Upper lobe of right lung (tissue), 1 donor: ENCODE measurements at regions not wholly inside any gene's neighbourhood (a gene's known extent, or its start where the extent isn't known, plus 50 kb on each side); places are given as distances from the start of the nearest gene placed in this dataset.

Experiments
- ATAC-seq: fragments of 200-7000 bp; cut with Tn5 transposase; one replicate; pipeline ENCODE4 v1.9.1; 2020; ENCODE audit warnings: mild to moderate bottlenecking, moderate library complexity
- DNase-seq: peaks from one replicate; pipeline ENCODE4 v3.0.0-alpha.2; 2020
- H3K27ac ChIP-seq: fragments of 200-600 bp; one replicate; pipeline ENCODE4 v1.8.0; 2022
- H3K27me3 ChIP-seq: fragments of 200-600 bp; one replicate; pipeline ENCODE4 v1.8.0; 2022; ENCODE audit warnings: mild to moderate bottlenecking
- H3K36me3 ChIP-seq: fragments of 200-600 bp; one replicate; pipeline ENCODE4 v1.8.0; 2022
- H3K4me1 ChIP-seq: fragments of 200-600 bp; one replicate; pipeline ENCODE4 v1.8.0; 2022
- H3K4me3 ChIP-seq: fragments of 200-600 bp; one replicate; pipeline ENCODE4 v1.8.0; 2022; ENCODE audit warnings: mild to moderate bottlenecking
- H3K9me3 ChIP-seq: fragments of 200-600 bp; one replicate; pipeline ENCODE4 v1.8.0; 2022
- intact Hi-C: fragments of 100-400 bp; cut with DNase I; formaldehyde crosslinking; loops from one replicate; pipeline ENCODE4 v1.11.0; 2022
- TF ChIP-seq, protein P1 (sequence below): fragments of 200-600 bp; IDR thresholded peaks from one replicate; pipeline ENCODE4 v1.8.0; 2022; ENCODE audit warnings: antibody characterized with exemption
- donor health status: DM: no; HTN: yes; CAD: no; lungs with severe emphysema.

GRCh38 chr22:47375621-47376321 is 613.3 kb downstream of the TBC1D22A start:
- TF ChIP-seq, protein P1, sequence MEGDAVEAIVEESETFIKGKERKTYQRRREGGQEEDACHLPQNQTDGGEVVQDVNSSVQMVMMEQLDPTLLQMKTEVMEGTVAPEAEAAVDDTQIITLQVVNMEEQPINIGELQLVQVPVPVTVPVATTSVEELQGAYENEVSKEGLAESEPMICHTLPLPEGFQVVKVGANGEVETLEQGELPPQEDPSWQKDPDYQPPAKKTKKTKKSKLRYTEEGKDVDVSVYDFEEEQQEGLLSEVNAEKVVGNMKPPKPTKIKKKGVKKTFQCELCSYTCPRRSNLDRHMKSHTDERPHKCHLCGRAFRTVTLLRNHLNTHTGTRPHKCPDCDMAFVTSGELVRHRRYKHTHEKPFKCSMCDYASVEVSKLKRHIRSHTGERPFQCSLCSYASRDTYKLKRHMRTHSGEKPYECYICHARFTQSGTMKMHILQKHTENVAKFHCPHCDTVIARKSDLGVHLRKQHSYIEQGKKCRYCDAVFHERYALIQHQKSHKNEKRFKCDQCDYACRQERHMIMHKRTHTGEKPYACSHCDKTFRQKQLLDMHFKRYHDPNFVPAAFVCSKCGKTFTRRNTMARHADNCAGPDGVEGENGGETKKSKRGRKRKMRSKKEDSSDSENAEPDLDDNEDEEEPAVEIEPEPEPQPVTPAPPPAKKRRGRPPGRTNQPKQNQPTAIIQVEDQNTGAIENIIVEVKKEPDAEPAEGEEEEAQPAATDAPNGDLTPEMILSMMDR = no peak
- intact Hi-C loops = no loop called here
- ATAC-seq (no peak), DNase-seq (peak; percentile 44)
- no peaks in the 10 kb centered on the region for H3K9me3 ChIP-seq
- no peaks in the 10 kb centered on the region for H3K4me1 ChIP-seq
- no peaks in the 10 kb centered on the region for H3K36me3 ChIP-seq
- H3K4me3 ChIP-seq = no peak overlapping the region
- no peak overlapping the region for H3K27ac ChIP-seq
- H3K27me3 ChIP-seq = no peaks in the 10 kb centered on the region

- Histone ChIP-seq H3K4me1 (no peaks in the 10 kb centered on the region), H3K4me3 (no peak overlapping the region), H3K36me3 (no peaks in the 10 kb centered on the region), H3K9me3 (no peaks in the 10 kb centered on the region), H3K27ac (no peak overlapping the region), H3K27me3 (no peaks in the 10 kb centered on the region)
- no peak for ATAC-seq
- intact Hi-C loops = no loop called here
- DNase-seq = peak; percentile 48
- TF ChIP-seq, protein P1 = no peak
These were observed 612.6 kb downstream of the TBC1D22A start for GRCh38 chr22:47374901-47375575.

DNA sequence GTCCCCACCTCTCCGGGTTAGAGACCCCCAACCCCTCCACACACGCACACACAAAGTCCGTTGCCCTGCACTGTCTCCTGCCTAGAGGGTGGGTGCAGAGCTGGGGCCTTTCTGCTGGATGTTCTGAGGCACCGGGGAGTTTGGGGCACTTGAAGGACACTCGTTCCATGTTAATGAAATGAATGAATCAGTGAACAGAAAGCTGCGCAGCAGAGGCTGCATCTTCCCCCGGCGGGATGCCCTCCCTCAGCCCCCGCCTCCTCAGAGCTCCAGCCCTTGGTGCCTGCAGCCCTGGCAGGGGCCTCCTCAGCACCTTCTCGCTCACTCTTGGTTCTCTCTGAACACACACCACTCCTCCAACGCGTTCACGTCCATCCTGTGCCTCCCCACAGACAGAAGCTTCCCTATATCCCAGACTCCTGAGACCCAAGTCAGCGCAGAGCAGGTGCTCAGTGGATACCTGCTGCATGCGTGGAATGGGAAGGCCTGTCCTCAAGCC is 611.9 kb downstream of the TBC1D22A start:
- DNase-seq (peak; percentile 60), ATAC-seq (no peak)
- no peaks in the 10 kb centered on the region for H3K4me1 ChIP-seq
- no peaks in the 10 kb centered on the region for H3K27me3 ChIP-seq
- H3K27ac ChIP-seq = no peak overlapping the region
- TF ChIP-seq, protein P1 = no peak
- H3K36me3 ChIP-seq = no peaks in the 10 kb centered on the region
- no peak overlapping the region for H3K4me3 ChIP-seq
- intact Hi-C loops = no loop called here
- no peaks in the 10 kb centered on the region for H3K9me3 ChIP-seq

- TF ChIP-seq, protein P1 = no peak
- Histone ChIP-seq H3K4me1 (no peaks in the 10 kb centered on the region), H3K9me3 (no peaks in the 10 kb centered on the region), H3K27me3 (no peaks in the 10 kb centered on the region), H3K4me3 (no peak overlapping the region), H3K36me3 (no peaks in the 10 kb centered on the region), H3K27ac (no peak overlapping the region)
- DNase-seq = no peak
- intact Hi-C loops = no loop called here
- ATAC-seq = no peak
These were observed 611.3 kb downstream of the TBC1D22A start for GRCh38 chr22:47373648-47374272.

GRCh38 chr22:47372596-47373385 is 610.3 kb downstream of the TBC1D22A start:
- TF ChIP-seq, protein P1 = no peak
- Histone ChIP-seq H3K9me3 (no peaks in the 10 kb centered on the region), H3K27ac (no peak overlapping the region), H3K4me1 (no peaks in the 10 kb centered on the region), H3K4me3 (no peak overlapping the region), H3K27me3 (no peaks in the 10 kb centered on the region), H3K36me3 (no peaks in the 10 kb centered on the region)
- intact Hi-C loops = no loop called here
- DNase-seq (peak; percentile 32), ATAC-seq (no peak)
